D341Med (cell line): ENCODE measurements at regions not wholly inside any gene's neighbourhood (a gene's known extent, or its start where the extent isn't known, plus 50 kb on each side); places are given as distances from the start of the nearest gene placed in this dataset.
"Not testable (repeated sequence)": the region's sequence is repeated elsewhere in the genome, so short reads cannot be mapped to it uniquely, and the experiment has no call there.

Source experiments
- DNase-seq: peaks from one replicate; pipeline ENCODE4 v3.0.0; 2012; ENCODE audit warnings: low spot score

GRCh38 chr2:160583813-160584537, 90.4 kb upstream of the RBMS1 start:
- no peak for DNase-seq

GRCh38 chr2:160584972-160585494, 91.4 kb upstream of the RBMS1 start:
- no peak for DNase-seq

- no peak for DNase-seq
Measured at GRCh38 chr2:160590664-160591063, 97.1 kb upstream of the RBMS1 start.

- DNase-seq: no peak
Measured at GRCh38 chr2:160592401-160592800, 98.8 kb upstream of the RBMS1 start.

- no peak for DNase-seq
Measured at GRCh38 chr2:160592993-160593392, 99.4 kb upstream of the RBMS1 start.

GRCh38 chr2:160596441-160596840, 102.8 kb upstream of the RBMS1 start:
- DNase-seq: no peak

GRCh38 chr2:160600437-160600836, 106.8 kb upstream of the RBMS1 start:
- not testable (repeated sequence) for DNase-seq

- DNase-seq: no peak
Measured at GRCh38 chr2:160602073-160602472, 108.5 kb upstream of the RBMS1 start.

- no peak for DNase-seq
Measured at GRCh38 chr2:160603771-160604510, 110.3 kb upstream of the RBMS1 start.

- DNase-seq: no peak
Measured at GRCh38 chr2:160606341-160606740, 112.7 kb upstream of the RBMS1 start.

GRCh38 chr2:160608599-160608998, 115.0 kb upstream of the RBMS1 start:
- no peak for DNase-seq

- DNase-seq: no peak
Measured at GRCh38 chr2:160609346-160609745, 115.7 kb upstream of the RBMS1 start.

GRCh38 chr2:160610041-160610440, 116.4 kb upstream of the RBMS1 start:
- DNase-seq: no peak

GRCh38 chr2:160612266-160612856, 118.8 kb upstream of the RBMS1 start:
- DNase-seq: no peak

- no peak for DNase-seq
Measured at GRCh38 chr2:160613466-160614153, 120.0 kb upstream of the RBMS1 start.

GRCh38 chr2:160614391-160614790, 120.8 kb upstream of the RBMS1 start:
- no peak for DNase-seq

- DNase-seq: no peak
Measured at GRCh38 chr2:160615706-160616105, 122.1 kb upstream of the RBMS1 start.

- DNase-seq: no peak
Measured at GRCh38 chr2:160616149-160616548, 122.5 kb upstream of the RBMS1 start.

GRCh38 chr2:160621748-160622147, 128.1 kb upstream of the RBMS1 start:
- DNase-seq: no peak

GRCh38 chr2:160628020-160628637, 134.5 kb upstream of the RBMS1 start:
- not testable (repeated sequence) for DNase-seq

- no peak for DNase-seq
Measured at GRCh38 chr2:160628811-160629210, 135.2 kb upstream of the RBMS1 start.
